ENCODE measurements at regions not wholly inside any gene's neighbourhood (a gene's known extent, or its start where the extent isn't known, plus 50 kb on each side); places are given as distances from the start of the nearest gene placed in this dataset.

- no peak for TF ChIP-seq EP300 (IDR thresholded peaks at IDR 0.05)
- TF ChIP-seq CTCF (IDR thresholded peaks at IDR 0.05), result no peak
- no peak for TF ChIP-seq POLR2A (IDR thresholded peaks at IDR 0.05; ENCODE audit: low read depth)
- TF ChIP-seq POLR2AphosphoS5 (IDR thresholded peaks at IDR 0.05), result no peak
These were observed 140.1 kb upstream of the NETO1 start for GRCh38 chr18:73007915-73008308.
